HG02870 (cell line): ENCODE measurements at regions not wholly inside any gene's neighbourhood (a gene's known extent, or its start where the extent isn't known, plus 50 kb on each side); places are given as distances from the start of the nearest gene placed in this dataset.

ENCODE experiments used
- ATAC-seq: cut with Tn5 transposase; IDR thresholded peaks from one replicate; pipeline ENCODE4 v1.9.1; 2021; ENCODE audit warnings: mild to moderate bottlenecking, moderate library complexity; ENCODE audit not compliant: unreplicated experiment

GRCh38 chr1:106459418-106459817 lies 597.1 kb upstream of the PRMT6 start:
- ATAC-seq = no peak

GRCh38 chr1:106465666-106466065 lies 590.8 kb upstream of the PRMT6 start:
- ATAC-seq = no peak

GRCh38 chr1:106480629-106481028 lies 575.8 kb upstream of the PRMT6 start:
- ATAC-seq = no peak

GRCh38 chr1:106492880-106493279 lies 563.6 kb upstream of the PRMT6 start:
- ATAC-seq = no peak

- no peak for ATAC-seq
Measured at GRCh38 chr1:106494646-106495045, 561.8 kb upstream of the PRMT6 start.

GRCh38 chr1:106498238-106498637 lies 558.2 kb upstream of the PRMT6 start:
- no peak for ATAC-seq

- no peak for ATAC-seq
Measured at GRCh38 chr1:106502659-106503058, 553.8 kb upstream of the PRMT6 start.

GRCh38 chr1:106515375-106515774 lies 541.1 kb upstream of the PRMT6 start:
- no peak for ATAC-seq

- ATAC-seq = no peak
Measured at GRCh38 chr1:106517224-106517623, 539.2 kb upstream of the PRMT6 start.

- no peak for ATAC-seq
Measured at GRCh38 chr1:106523497-106523896, 533.0 kb upstream of the PRMT6 start.

- no peak for ATAC-seq
Measured at GRCh38 chr1:106524631-106525030, 531.8 kb upstream of the PRMT6 start.

GRCh38 chr1:106526650-106527049 lies 529.8 kb upstream of the PRMT6 start:
- no peak for ATAC-seq

GRCh38 chr1:106534612-106535011 lies 521.9 kb upstream of the PRMT6 start:
- ATAC-seq = no peak

GRCh38 chr1:106536741-106537140 lies 519.7 kb upstream of the PRMT6 start:
- ATAC-seq = no peak

- ATAC-seq = no peak
Measured at GRCh38 chr1:106548726-106549125, 507.7 kb upstream of the PRMT6 start.

GRCh38 chr1:106554294-106554693 lies 502.2 kb upstream of the PRMT6 start:
- ATAC-seq = no peak

- no peak for ATAC-seq
Measured at GRCh38 chr1:106555571-106555970, 500.9 kb upstream of the PRMT6 start.

- no peak for ATAC-seq
Measured at GRCh38 chr1:106564192-106564591, 492.3 kb upstream of the PRMT6 start.

GRCh38 chr1:106568201-106568974 lies 488.1 kb upstream of the PRMT6 start:
- no peak for ATAC-seq

GRCh38 chr1:106571109-106571508 lies 485.4 kb upstream of the PRMT6 start:
- ATAC-seq = no peak

- ATAC-seq = no peak
Measured at GRCh38 chr1:106584107-106584506, 472.4 kb upstream of the PRMT6 start.

- no peak for ATAC-seq
Measured at GRCh38 chr1:106584676-106585075, 471.8 kb upstream of the PRMT6 start.

- ATAC-seq = no peak
Measured at GRCh38 chr1:106600626-106601025, 455.8 kb upstream of the PRMT6 start.
